NCI-H69 (cell line): ENCODE measurements at regions not wholly inside any gene's neighbourhood (a gene's known extent, or its start where the extent isn't known, plus 50 kb on each side); places are given as distances from the start of the nearest gene placed in this dataset.

ENCODE experiments used
- DNase-seq: peaks from one replicate; lab custom pipeline; 2025; lab: John Stamatoyannopoulos, UW

DNA sequence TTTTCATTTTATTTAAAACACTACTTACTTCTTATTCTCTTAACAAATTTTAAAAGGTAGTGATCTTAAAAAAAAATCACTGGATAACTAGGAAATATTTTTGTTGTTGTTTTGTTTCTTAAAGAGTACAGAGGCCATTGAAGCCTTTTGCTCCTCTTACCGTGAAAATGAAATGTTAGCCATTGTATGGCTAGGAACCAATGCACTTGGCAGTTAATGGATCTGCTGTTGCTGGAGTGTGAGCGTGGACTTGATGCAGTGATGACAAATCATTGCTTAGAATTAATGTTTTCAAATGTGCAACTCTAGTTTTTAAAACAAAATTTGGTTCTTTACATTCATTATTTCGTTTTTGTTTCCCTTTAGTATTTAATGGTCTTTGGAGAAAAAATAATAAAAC lies 162.3 kb downstream of the HAUS1 start:
- no peak for DNase-seq

DNA sequence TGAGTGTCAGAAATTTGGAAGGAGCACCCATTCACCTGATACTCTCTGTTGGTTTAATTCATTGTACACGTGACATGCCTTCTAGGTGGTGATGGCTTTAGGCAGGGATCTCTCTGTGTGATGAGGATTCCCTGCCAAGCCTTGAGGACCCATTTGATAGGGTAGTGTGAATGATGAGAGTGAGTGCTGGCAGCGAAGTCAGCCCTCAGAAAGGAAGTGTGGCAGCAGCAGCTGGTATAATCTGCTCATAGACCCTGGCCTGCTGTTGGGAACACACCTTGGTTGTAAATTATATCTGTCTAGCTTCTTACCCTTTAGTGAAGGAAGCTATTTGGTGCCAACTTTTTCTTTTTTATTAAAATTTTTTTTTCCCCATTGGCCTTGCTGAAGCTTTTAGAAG lies 164.5 kb downstream of the HAUS1 start:
- DNase-seq = peak; percentile 25

DNA sequence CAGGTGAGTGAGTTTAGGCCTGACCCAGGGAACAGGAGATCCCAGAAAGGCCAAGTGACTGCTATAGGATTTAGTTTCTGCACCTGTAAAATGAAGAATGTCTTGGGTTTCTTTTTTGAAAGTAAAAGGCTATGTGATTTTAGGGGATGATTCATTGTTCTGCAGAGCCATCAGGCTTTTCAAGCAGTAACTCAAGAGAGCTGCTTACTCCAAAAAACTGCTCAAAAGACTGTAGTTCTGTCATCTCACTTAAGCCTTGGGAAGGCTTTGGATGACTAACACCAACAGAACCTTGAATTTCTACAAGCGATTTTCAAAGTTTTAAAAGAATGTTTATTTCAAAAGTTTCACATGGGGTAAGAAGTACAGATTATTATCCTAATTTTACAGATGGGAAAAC lies 165.1 kb downstream of the HAUS1 start:
- no peak for DNase-seq

GRCh38 chr18:46271488-46271887 lies 167.3 kb downstream of the HAUS1 start:
- DNase-seq = no peak

DNA sequence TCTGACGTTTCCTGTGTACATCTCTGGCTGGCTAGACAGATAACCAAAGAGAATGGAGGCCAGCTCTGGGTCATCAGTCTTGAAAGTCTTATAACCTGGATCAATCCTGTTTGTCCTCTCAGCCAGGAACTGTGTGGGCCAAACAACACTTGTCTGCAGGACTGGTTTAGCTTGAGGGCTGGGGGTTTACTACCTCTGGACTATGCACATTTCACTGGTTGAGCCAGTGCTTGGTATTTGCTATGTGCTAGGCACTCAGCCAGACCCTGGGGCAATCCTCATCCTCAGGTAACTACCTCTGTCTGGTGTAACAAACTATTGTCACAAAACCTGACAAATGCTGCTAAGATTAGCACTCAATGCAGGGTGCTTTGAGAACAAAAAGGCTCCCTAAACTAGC lies 169.7 kb downstream of the HAUS1 start:
- peak; percentile 66 for DNase-seq

DNA sequence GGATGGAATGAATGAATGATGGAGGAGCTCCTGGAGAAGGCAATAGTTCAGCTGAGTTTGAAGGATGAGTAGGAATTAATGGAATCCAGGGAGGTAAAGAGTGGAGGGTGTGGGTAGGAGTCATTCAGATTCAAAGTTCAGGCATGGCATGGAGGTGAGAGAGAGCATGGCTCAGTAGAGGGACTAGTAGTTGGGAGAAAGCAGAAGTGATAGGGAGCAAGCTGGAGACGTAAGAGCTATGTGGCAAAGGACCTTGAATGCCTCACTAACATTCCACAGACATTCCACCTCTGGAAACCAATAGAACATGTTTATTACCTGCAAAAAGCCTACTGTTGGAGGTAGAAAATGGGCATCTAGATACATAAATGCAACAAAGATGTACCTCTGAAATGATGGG lies 170.1 kb downstream of the HAUS1 start:
- no peak for DNase-seq

DNA sequence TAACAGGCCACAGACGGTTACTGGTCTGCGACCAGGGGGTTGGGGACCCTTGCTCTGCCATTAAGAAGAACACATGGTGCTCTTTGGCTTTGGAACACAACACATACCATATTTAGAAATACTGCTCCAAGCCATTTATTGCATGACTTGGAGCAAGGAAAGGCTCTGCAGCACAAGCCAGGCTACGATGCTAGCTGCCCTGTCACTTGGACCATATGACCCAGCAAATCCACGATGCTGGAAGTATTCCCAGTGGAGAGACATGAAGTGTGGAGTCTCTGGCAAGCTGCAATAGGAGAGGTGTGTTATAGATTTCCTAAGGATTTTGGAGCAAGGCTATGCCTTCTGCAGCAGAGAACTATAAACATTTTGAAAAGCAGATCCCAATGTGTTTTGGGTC lies 171.2 kb downstream of the HAUS1 start:
- DNase-seq = peak; percentile 73

DNA sequence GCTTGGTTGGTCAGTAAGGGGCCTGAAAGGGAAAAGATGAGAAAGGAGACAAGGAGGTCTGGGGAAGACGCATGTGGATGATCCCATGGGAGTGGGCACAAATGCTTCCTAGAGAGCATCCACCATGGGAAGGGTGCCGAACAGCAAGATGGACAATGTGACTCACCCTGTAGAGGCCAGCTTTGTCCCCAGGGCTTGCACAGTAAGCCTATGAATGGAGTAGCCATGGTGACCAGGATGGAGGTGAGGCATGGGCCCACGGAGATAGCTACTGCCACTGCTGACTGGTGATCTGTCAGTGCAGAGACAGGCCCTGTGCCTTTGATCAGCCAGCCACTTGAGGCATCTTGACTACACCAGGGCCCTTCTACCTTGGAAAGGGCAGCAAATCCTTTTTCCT lies 172.6 kb downstream of the HAUS1 start:
- no peak for DNase-seq

DNA sequence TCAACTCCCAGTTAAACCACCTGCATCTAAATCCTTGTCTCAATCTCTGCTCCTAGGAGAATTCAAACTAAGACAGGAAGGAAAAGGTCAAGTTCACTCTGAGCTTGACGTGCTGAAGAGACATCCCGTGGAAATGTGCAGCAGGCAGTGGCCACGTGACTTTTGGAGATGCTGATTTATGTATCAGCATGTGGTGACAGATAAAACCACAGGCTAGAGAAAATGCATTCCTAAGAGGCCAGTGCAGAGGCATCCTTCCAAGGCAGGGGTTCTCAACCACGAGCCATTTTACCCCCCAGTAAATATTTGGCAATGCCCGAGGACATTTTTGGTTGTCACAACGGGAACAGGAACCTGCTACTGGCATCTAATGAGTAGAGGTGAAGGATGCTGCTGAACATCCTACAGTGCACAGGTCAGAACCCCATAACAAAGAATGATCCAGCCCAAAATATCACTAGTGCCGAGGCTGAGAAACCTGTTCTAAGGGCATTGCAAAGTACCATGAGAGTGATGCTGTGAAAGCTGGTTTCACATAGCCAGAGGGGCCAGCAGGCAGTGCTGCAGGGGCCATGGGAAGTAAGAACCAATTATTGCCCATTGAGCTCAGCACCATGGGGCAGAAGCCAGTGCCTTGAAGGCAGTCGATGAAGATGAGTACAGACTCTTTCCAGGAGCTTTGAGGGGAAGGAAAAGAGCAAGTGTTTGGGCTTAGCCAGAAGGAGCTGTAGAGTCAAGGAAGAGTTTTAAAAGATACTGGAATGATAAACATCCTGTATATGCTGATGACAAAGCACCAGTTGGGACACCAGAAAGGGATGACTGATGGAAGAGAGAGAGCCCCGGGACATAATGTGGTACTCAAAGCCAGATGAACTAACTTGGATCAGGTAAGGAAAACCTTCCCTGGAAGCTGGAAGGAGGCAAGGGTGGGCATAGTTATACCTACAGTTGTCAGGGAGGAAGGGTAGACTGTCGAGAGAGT lies 174.6 kb downstream of the HAUS1 start:
- DNase-seq = peak; percentile 35

DNA sequence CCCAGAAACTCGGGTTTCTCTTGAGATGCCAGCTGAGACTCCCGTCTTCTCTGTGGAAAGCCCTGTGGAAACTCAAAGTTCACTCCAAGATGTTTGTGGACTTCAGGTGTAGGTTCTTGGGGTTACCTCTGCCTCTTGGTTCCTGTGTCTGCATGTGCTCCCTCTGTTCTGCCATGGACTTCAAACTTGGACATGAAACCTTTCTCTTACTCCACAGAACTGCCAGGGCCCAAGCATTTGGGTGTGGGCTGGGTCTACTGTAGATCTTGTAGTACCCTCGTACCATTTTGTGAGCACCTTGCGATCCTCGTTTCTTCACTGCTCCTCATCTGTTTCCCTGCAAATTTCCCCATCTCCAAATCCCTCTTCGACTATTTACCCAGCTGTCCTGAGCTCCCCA lies 175.5 kb downstream of the HAUS1 start:
- DNase-seq = no peak

DNA sequence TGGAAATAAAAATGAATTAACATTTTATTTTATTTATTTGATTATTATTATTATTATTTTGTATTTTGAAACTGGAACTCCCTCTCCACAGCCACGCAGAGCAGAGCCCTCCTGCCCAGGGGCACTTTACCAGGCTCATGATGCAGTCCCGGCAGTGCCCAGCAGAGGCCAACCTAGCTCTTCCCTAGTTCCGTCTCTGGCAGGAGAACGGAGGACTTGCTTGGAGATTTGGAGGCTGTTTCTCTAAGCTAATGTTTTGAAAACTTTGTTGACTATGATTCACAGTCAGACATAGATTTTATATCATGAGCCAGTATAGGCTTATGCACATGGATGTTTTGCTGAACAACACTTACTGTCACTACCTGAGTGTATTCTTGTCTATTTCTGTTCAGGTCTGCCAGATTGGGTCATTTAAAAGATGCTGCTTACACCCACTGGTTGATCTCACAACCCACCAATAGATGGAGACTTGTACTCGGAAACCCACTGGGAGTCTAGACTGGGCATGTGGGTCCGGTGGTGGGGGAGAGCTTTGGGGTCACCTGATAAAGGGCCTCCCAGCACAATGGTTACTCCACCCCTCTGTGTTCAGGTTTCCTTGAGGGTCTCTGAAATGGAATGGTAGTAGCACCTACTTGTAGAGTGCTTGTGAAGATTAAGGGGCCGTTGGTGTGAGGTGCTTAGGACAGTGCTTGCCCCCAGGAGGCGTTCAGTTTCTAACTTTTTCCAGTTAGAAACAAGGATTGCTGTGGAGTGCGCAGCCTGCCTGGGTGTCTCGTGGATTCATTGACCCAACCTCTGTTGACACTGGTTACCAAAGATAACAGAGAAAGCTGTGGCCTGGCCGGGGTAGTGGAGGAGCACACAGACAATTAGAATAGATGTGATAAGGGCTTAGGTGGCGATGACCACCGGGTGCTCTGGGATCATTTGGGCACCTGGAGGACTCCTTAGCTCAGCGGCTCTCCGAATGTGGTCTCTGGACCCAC lies 177.3 kb downstream of the HAUS1 start:
- DNase-seq = peak; percentile 86

DNA sequence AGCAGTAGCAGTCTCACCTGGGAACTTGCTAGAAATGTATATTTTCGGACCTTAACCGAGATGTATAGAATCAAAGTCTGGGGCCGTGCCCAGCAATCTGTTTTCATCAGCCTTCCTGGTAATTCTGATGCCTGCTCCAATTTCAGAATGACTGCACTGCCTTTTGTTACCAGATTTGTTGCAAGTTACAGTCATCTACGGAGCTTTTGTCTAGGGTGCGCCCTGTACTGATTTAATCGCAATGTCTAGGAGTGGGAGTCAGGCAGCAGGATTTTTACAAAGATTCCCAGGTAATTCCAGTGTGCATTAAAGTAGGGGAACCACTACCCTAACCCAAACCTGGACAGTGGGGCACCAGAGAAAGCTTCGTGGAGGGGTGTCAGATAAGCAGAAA lies 178.0 kb downstream of the HAUS1 start:
- no peak for DNase-seq

GRCh38 chr18:46282646-46283045 lies 178.5 kb downstream of the HAUS1 start:
- no peak for DNase-seq

DNA sequence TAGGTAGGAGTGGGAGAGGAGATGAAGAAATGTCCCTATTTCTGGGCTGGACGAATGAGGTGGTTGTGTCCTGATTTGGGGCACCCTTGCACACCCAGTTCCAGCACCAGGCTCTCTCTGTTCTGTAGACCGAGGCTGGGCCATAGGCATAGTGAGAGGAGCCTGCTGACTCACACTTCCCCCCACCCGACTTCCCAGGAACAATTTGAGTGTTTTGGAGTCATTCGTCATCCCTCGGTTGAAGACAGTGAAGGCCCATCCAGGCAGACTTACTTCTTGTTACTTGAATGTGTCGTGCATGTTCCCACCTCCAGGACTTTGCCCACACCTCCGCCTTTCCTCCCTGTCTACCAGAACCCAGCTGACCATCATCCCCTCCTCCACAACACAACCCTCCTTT lies 179.1 kb downstream of the HAUS1 start:
- no peak for DNase-seq

GRCh38 chr18:46283895-46284295 lies 179.7 kb downstream of the HAUS1 start:
- DNase-seq = peak; percentile 54

DNA sequence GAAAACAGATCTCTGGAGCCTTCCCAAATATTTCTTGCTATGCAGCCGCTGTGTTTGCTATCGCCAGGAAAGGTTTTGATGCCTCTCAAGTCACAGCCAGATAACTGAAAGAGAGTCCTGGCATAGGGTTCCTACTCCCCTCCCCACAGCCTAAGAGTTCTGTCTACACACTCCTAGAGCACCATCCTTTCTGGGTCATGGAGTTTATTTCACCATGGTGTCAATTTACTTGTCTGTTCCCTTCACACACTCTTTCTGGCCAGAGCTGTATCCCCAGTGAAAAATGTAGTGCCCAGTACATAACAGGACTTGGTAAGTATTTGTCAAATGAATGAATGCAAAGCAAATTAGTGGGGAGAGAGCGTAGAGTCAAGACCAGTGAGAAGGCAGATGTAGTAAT lies 185.3 kb downstream of the HAUS1 start:
- no peak for DNase-seq

DNA sequence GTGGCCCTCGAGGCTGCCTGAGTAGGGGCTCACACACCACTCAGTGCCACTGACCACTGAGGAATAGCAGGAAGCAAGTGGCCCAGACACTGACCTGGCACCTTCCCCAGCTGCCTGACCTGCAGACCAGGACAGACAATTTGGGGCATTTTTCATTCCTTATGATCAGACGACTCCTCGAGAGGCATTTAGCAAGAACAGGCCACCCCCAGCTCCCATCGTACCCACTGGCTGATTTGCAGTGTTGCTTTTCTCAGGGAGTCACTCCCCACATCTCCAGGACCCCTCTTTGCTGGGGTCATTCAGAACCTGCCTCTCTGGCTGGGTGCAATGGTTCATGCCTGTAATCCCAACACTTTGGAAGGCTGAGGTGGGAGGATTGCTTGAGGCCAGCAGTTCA lies 185.7 kb downstream of the HAUS1 start:
- DNase-seq = no peak

GRCh38 chr18:46290440-46291020 lies 186.3 kb downstream of the HAUS1 start:
- no peak for DNase-seq

DNA sequence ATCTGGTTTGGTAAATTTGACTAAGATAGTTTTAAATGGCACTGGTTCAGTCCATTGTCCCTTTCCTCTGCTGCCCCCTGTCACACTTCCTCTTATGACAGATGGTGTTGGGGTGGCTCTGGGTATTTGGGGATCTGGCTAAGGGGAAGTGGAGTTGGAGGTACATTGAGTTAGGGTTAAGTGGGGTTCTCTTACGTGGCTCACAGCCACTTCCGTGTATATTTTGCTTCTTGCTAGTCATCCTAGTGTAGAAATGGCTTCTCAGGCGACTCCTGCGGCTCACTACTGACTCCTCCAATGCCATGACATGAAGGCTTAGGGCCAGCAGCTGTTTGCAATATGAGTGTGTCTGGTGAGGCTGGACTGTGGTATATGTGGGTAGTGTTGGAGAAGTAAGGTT lies 187.0 kb downstream of the HAUS1 start:
- peak; percentile 27 for DNase-seq

DNA sequence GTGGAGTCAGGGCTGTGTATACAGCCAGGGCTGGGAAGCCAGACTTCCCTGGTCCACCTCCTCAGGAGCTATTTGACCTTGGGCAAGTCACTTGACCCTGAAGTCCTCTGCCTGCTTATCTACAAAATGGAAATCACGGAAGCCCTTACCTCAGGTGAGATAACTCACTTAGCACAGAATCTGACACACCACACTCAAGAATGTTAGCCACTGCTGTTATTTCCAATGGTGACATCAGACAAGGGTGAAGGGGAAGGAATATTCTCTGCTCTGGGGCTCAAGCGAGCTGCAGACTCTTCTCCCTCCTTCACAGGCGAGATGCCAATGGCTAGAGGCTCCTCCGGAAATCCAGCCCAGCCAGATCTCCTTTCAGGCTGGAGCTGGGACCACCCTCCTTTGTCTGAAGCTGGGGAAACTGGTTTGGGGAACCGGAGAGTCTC lies 189.6 kb downstream of the HAUS1 start:
- DNase-seq = no peak

- DNase-seq = no peak
These were observed 190.1 kb downstream of the HAUS1 start for GRCh38 chr18:46294318-46294717.

- DNase-seq = no peak
These were observed 190.6 kb downstream of the HAUS1 start for GRCh38 chr18:46294751-46295150.
